Upper lobe of left lung (tissue), 4 donors: ENCODE measurements at regions not wholly inside any gene's neighbourhood (a gene's known extent, or its start where the extent isn't known, plus 50 kb on each side); places are given as distances from the start of the nearest gene placed in this dataset.

Experiments used
- CTCF ChIP-seq, 6 experiments: fragments of 450-650 bp in 4 of 6; fragments of 200-600 bp in 2 of 6; sonication (generic) in 2 of 6; IDR thresholded peaks; one replicate each; pipeline ENCODE4 v1.5.1; 2016 to 2019; ENCODE audit warnings: antibody characterized with exemption in 6 of 6
- POLR2A ChIP-seq, 4 donors: fragments of 450-650 bp; IDR thresholded peaks; one replicate each; pipeline ENCODE4 v1.5.1; 2016 to 2017; ENCODE audit warnings: antibody characterized with exemption in 4 of 4, mild to moderate bottlenecking in 2 of 4

DNA sequence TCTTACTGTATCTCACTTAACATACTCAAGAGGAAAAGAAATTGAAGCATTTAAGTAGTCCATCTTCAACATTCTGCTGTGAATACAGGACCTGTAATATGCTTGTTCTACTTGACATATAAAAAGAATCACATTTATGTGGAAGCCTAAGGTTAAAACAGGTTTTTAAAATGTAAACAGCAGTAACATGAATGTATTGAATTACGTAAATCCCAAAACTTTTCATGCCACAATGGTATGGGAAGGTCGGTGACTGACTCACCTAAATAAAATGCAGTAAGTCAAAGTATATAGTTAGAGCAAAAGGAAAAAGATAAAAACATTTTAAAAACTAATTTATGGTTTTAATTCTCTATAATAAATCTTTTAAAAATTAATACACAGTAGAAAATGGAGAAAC is 115.7 kb upstream of the TJP1 start:
- TF ChIP-seq CTCF (IDR thresholded peaks at IDR 0.05) = no peak
- TF ChIP-seq POLR2A (IDR thresholded peaks at IDR 0.05) = no peak
